HCT116 (cell line): ENCODE measurements at regions not wholly inside any gene's neighbourhood (a gene's known extent, or its start where the extent isn't known, plus 50 kb on each side); places are given as distances from the start of the nearest gene placed in this dataset.

Source experiments
- ATAC-seq: fragments of 200-7000 bp; cut with Tn5 transposase; 2 replicates; pipeline ENCODE4 v1.9.1; 2020; ENCODE audit warnings: mild to moderate bottlenecking, moderate library complexity
- BruUV-seq: library from RNA; stranded (reverse); fragments of 400-500 nt; replicated peaks from 2 replicates; lab custom pipeline; 2021; lab: Mats Ljungman, UMichigan
- CTCF ChIA-PET: fragments of 300-600 bp; sonication (Branson Sonifier 250); formaldehyde crosslinking; loops from one replicate; lab custom pipeline; 2021; ENCODE audit warnings: antibody characterized with exemption; lab: Charles Lee
- POLR2A ChIA-PET: fragments of 300-600, 350-600 bp; sonication (Branson Sonifier 250); formaldehyde crosslinking; loops from one replicate; lab custom pipeline; 2021; ENCODE audit warnings: antibody characterized with exemption; lab: Charles Lee
- RAD21 ChIA-PET, 2 experiments: fragments of 300-600 bp; sonication (Branson Sonifier 250); formaldehyde crosslinking; loops; one replicate each; lab custom pipeline; 2023; ENCODE audit warnings: low total read pairs in 2 of 2; ENCODE audit not compliant: uncharacterized antibody in 2 of 2, unreplicated experiment in 2 of 2, low non-redundant PET in 1 of 2; lab: Charles Lee
- DNase-seq: peaks from one replicate; pipeline ENCODE4 v3.0.0-alpha.2; 2010; ENCODE audit warnings: low read depth, low spot score
- H2AFZ ChIP-seq: fragments of 200-600 bp; shearing (Covaris generic), sonication (generic); 2 replicates; pipeline ENCODE4 v1.6.1; 2017; ENCODE audit warnings: low read depth, mixed run types, mixed read lengths, antibody characterized with exemption, low read length; ENCODE audit not compliant: poor library complexity, severe bottlenecking
- H3K27ac ChIP-seq: 2 replicates; pipeline ENCODE4 v1.5.1; 2012; ENCODE audit warnings: low read depth, low read length
- H3K27me3 ChIP-seq: fragments of 200-600 bp; sonication (generic); 2 replicates; pipeline ENCODE4 v1.6.1; 2016; ENCODE audit warnings: mixed run types, low read length, mixed read lengths; ENCODE audit not compliant: insufficient read depth
- H3K36me3 ChIP-seq, 2 experiments: fragments of 200-500 bp in 1 of 2; fragments of 200-600 bp in 1 of 2; sonication (Bioruptor generic) in 1 of 2; sonication (generic) in 1 of 2; 2 replicates each; pipeline versions ENCODE4 v1.5.1 to v1.6.1; 2014 to 2016; ENCODE audit warnings: low read length in 2 of 2, inconsistent platforms in 1 of 2, mixed read lengths in 1 of 2, mixed run types in 1 of 2; ENCODE audit not compliant: insufficient read depth in 2 of 2, control insufficient read depth in 1 of 2
- H3K4me1 ChIP-seq, 2 experiments: fragments of 200-600 bp in 1 of 2; sonication (generic) in 1 of 2; 2 replicates each; pipeline versions ENCODE4 v1.5.1 to v1.6.1; 2012 to 2017; ENCODE audit warnings: low read length in 2 of 2, inconsistent platforms in 1 of 2, mild to moderate bottlenecking in 1 of 2, mixed read lengths in 1 of 2, mixed run types in 1 of 2, moderate library complexity in 1 of 2; ENCODE audit not compliant: insufficient read depth in 2 of 2, control insufficient read depth in 1 of 2
- H3K4me2 ChIP-seq: fragments of 200-600 bp; sonication (generic); 2 replicates; pipeline ENCODE4 v1.6.1; 2017; ENCODE audit warnings: mixed run types, low read length, mixed read lengths
- H3K4me3 ChIP-seq, 2 experiments: fragments of 200-600 bp in 1 of 2; sonication (generic) in 1 of 2; replicated peaks in 1 of 2; 2 replicates each; pipeline ENCODE4 v1.5.1; 2011 to 2016; ENCODE audit warnings: low read length in 2 of 2, control low read depth in 1 of 2, low read depth in 1 of 2, mild to moderate bottlenecking in 1 of 2, mixed read lengths in 1 of 2, mixed run types in 1 of 2
- H3K79me2 ChIP-seq: fragments of 200-600 bp; sonication (generic); 2 replicates; pipeline ENCODE4 v1.6.1; 2017; ENCODE audit warnings: mild to moderate bottlenecking, mixed run types, low read length, moderate library complexity, mixed read lengths; ENCODE audit not compliant: insufficient read depth
- H3K9ac ChIP-seq: fragments of 200-600 bp; sonication (generic); 2 replicates; pipeline ENCODE4 v1.6.1; 2016; ENCODE audit warnings: low read length, mixed read lengths
- H3K9me2 ChIP-seq: fragments of 200-600 bp; sonication (generic), shearing (Covaris generic); 2 replicates; pipeline ENCODE4 v1.6.1; 2017; ENCODE audit warnings: mixed run types, mild to moderate bottlenecking, moderate library complexity; ENCODE audit not compliant: insufficient read depth
- H3K9me3 ChIP-seq, 2 experiments: fragments of 200-500 bp in 1 of 2; fragments of 200-600 bp in 1 of 2; sonication (Bioruptor generic) in 1 of 2; sonication (generic) in 1 of 2; 2 replicates each; pipeline ENCODE4 v1.6.1; 2014 to 2017; ENCODE audit warnings: low read length in 2 of 2, mixed read lengths in 2 of 2, inconsistent platforms in 1 of 2, low read depth in 1 of 2, mild to moderate bottlenecking in 1 of 2, mixed run types in 1 of 2, moderate library complexity in 1 of 2; ENCODE audit not compliant: control insufficient read depth in 1 of 2, insufficient read depth in 1 of 2
- H4K20me1 ChIP-seq: fragments of 200-600 bp; sonication (generic), shearing (Covaris generic); 2 replicates; pipeline ENCODE4 v1.6.1; 2017; ENCODE audit warnings: mixed run types, mild to moderate bottlenecking, moderate library complexity; ENCODE audit not compliant: insufficient read depth
- ATF3 ChIP-seq: IDR thresholded peaks from 2 replicates; pipeline ENCODE4 v1.6.1; 2012
- CEBPB ChIP-seq: IDR thresholded peaks from 2 replicates; pipeline ENCODE4 v1.6.1; 2012; ENCODE audit warnings: low read depth
- CTCF ChIP-seq, 3 experiments: fragments of 200-600 bp in 1 of 3; sonication (generic) in 1 of 3; IDR thresholded peaks in 2 of 3; conservative IDR thresholded peaks in 1 of 3; 2 replicates each; pipeline ENCODE4 v1.5.1; 2012 to 2017; ENCODE audit warnings: low read depth in 2 of 3, low read length in 2 of 3, antibody characterized with exemption in 1 of 3, borderline replicate concordance in 1 of 3, control low read depth in 1 of 3, mild to moderate bottlenecking in 1 of 3, mixed read lengths in 1 of 3, mixed run types in 1 of 3, moderate library complexity in 1 of 3; ENCODE audit not compliant: insufficient read depth in 1 of 3
- EGR1 ChIP-seq: IDR thresholded peaks from 2 replicates; pipeline ENCODE4 v1.6.1; 2012; ENCODE audit warnings: low read depth
- ELF1 ChIP-seq: IDR thresholded peaks from 2 replicates; pipeline ENCODE4 v1.6.1; 2012; ENCODE audit warnings: low read depth, borderline replicate concordance
- EZH2phosphoT487 ChIP-seq: fragments of 200-600 bp; IDR thresholded peaks from 2 replicates; pipeline ENCODE4 v1.6.1; 2018; ENCODE audit warnings: antibody characterized with exemption, borderline replicate concordance
- JUND ChIP-seq: IDR thresholded peaks from 2 replicates; pipeline ENCODE4 v1.6.1; 2012
- MAX ChIP-seq: IDR thresholded peaks from 2 replicates; pipeline ENCODE4 v1.6.1; 2012
- POLR2A ChIP-seq: IDR thresholded peaks from 2 replicates; pipeline ENCODE4 v1.7.0; 2011; ENCODE audit warnings: borderline replicate concordance; ENCODE audit not compliant: insufficient read depth, insufficient read length; ENCODE audit errors: extremely low read depth
- RAD21 ChIP-seq: IDR thresholded peaks from 2 replicates; pipeline ENCODE4 v1.6.1; 2012; ENCODE audit warnings: low read depth, mild to moderate bottlenecking
- REST ChIP-seq: IDR thresholded peaks from 2 replicates; pipeline ENCODE4 v1.6.1; 2012; ENCODE audit warnings: low read depth
- SIN3A ChIP-seq: IDR thresholded peaks from 2 replicates; pipeline ENCODE4 v1.6.1; 2012; ENCODE audit warnings: low read depth
- TCF7L2 ChIP-seq: IDR thresholded peaks from 2 replicates; pipeline ENCODE4 v1.7.0; 2011; ENCODE audit warnings: borderline replicate concordance, inconsistent platforms; ENCODE audit not compliant: insufficient read depth, insufficient read length; ENCODE audit errors: extremely low read depth
- YY1 ChIP-seq: IDR thresholded peaks from 2 replicates; pipeline ENCODE4 v1.6.1; 2011; ENCODE audit warnings: low read length, low read depth, moderate library complexity, mild to moderate bottlenecking; ENCODE audit not compliant: insufficient replicate concordance; ENCODE audit errors: extremely low read depth
- ZFX ChIP-seq: fragments of 450-650 bp; IDR thresholded peaks from 2 replicates; pipeline ENCODE4 v1.6.1; 2017
- intact Hi-C: fragments of 100-400 bp; cut with micrococcal nuclease; formaldehyde crosslinking; loops from 2 replicates; pipeline ENCODE4 v1.10.0; 2022

GRCh38 chr5:91954136-91954535, 571.0 kb upstream of the ARRDC3 start (continued):
- no peak for TF ChIP-seq ATF3

GRCh38 chr5:91950328-91950727, 567.2 kb upstream of the ARRDC3 start:
- no TSS peak for BruUV-seq
- H3K27ac ChIP-seq, result no peak overlapping the region
- H3K4me3 ChIP-seq, result no peak overlapping the region
- ATAC-seq, result no peak
- H3K9me3 ChIP-seq, result no peaks in the 10 kb centered on the region
- ChIA-PET POLR2A (no interaction called here), CTCF (no interaction called here), RAD21 (no interaction called here)
- H3K4me2 ChIP-seq, result no peak overlapping the region
- H3K4me1 ChIP-seq, result no peaks in the 10 kb centered on the region
- intact Hi-C loops, result no loop called here
- no peaks in the 10 kb centered on the region for H3K79me2 ChIP-seq
- no peaks in the 10 kb centered on the region for H3K36me3 ChIP-seq
- no peaks in the 10 kb centered on the region for H3K9me2 ChIP-seq
- no peak for DNase-seq
- no peak overlapping the region for H2AFZ ChIP-seq
- TF ChIP-seq MAX, result no peak
- H3K27me3 ChIP-seq, result no peaks in the 10 kb centered on the region
- no peak overlapping the region for H3K9ac ChIP-seq
- H4K20me1 ChIP-seq, result no peaks in the 10 kb centered on the region

GRCh38 chr5:91946870-91947269, 563.8 kb upstream of the ARRDC3 start:
- Histone ChIP-seq H3K4me1 (no peaks in the 10 kb centered on the region), H3K27ac (no peak overlapping the region), H3K9me3 (no peaks in the 10 kb centered on the region), H4K20me1 (no peaks in the 10 kb centered on the region), H3K36me3 (no peaks in the 10 kb centered on the region), H2AFZ (no peak overlapping the region), H3K4me3 (no peak overlapping the region), H3K9ac (no peak overlapping the region), H3K4me2 (no peak overlapping the region), H3K9me2 (no peaks in the 10 kb centered on the region), H3K27me3 (no peaks in the 10 kb centered on the region), H3K79me2 (no peaks in the 10 kb centered on the region)
- POLR2A ChIA-PET, result no interaction called here
- no peak for DNase-seq
- CTCF ChIA-PET, result no interaction called here
- intact Hi-C loops, result no loop called here
- BruUV-seq, result no TSS peak
- RAD21 ChIA-PET, result no interaction called here
- ATAC-seq, result no peak
- TF ChIP-seq REST, result no peak
- no peak for TF ChIP-seq CTCF (IDR thresholded peaks at IDR 0.05 in 2 of 3, conservative IDR thresholded peaks at IDR 0.05 in 1 of 3; ENCODE audit: borderline replicate concordance in 1 of 3, insufficient read depth in 1 of 3, low read depth in 2 of 3, low read length in 2 of 3)
- TF ChIP-seq YY1, result no peak
- TF ChIP-seq SIN3A, result no peak
- TF ChIP-seq ELF1, result no peak
- no peak for TF ChIP-seq TCF7L2
- TF ChIP-seq EGR1, result no peak
- TF ChIP-seq CEBPB, result no peak
- TF ChIP-seq ZFX, result no peak
- no peak for TF ChIP-seq RAD21
- TF ChIP-seq JUND, result no peak
- no peak for TF ChIP-seq POLR2A
- no peak for TF ChIP-seq EZH2phosphoT487
